Right lobe of liver (tissue), 6 donors: ENCODE measurements at regions not wholly inside any gene's neighbourhood (a gene's known extent, or its start where the extent isn't known, plus 50 kb on each side); places are given as distances from the start of the nearest gene placed in this dataset.

Experiments used
- ATAC-seq, 4 donors: fragments of 200-7000 bp; cut with Tn5 transposase; one replicate each; pipeline ENCODE4 v1.9.1; 2020; ENCODE audit warnings: mild to moderate bottlenecking in 4 of 4, moderate library complexity in 4 of 4
- DNase-seq, 3 donors: peaks; one replicate each; pipeline ENCODE4 v3.0.0-alpha.2; 2020
- H3K27ac ChIP-seq, 3 donors: fragments of 200-600 bp; one replicate each; pipeline ENCODE4 v1.8.0; 2022
- H3K27me3 ChIP-seq, 2 donors: fragments of 200-600 bp; one replicate each; pipeline ENCODE4 v1.8.0; 2022
- H3K36me3 ChIP-seq, 4 donors: fragments of 200-600 bp; sonication (generic) in 1 of 4; one replicate each; pipeline versions ENCODE4 v1.5.1 to v1.8.0; 2017 to 2022; ENCODE audit warnings: control low read depth in 1 of 4
- H3K4me1 ChIP-seq, 4 donors: fragments of 200-600 bp; sonication (generic) in 1 of 4; one replicate each; pipeline versions ENCODE4 v1.5.1 to v1.8.0; 2017 to 2022; ENCODE audit warnings: control low read depth in 1 of 4
- H3K4me3 ChIP-seq, 3 donors: fragments of 200-600 bp; one replicate each; pipeline ENCODE4 v1.8.0; 2022
- H3K9me3 ChIP-seq, 4 donors: fragments of 200-600 bp; sonication (generic) in 1 of 4; one replicate each; pipeline versions ENCODE4 v1.5.1 to v1.8.0; 2017 to 2022; ENCODE audit warnings: control low read depth in 1 of 4
- POLR2A ChIP-seq: fragments of 450-650 bp; IDR thresholded peaks from one replicate; pipeline ENCODE4 v1.6.1; 2017; ENCODE audit warnings: antibody characterized with exemption, mild to moderate bottlenecking
- WGBS: methylation state at CpG from one replicate; pipeline ENCODE4 v1.1.6; 2018; ENCODE audit warnings: low coverage, low lambda C conversion rate; ENCODE audit not compliant: insufficient coverage; ENCODE audit errors: missing lambda C conversion rate; 5-methylcytosine and 5-hydroxymethylcytosine counted together
- intact Hi-C, 2 donors: fragments of 100-400 bp; cut with DNase I; formaldehyde crosslinking; loops; one replicate each; pipeline versions ENCODE4 v1.11.2 to v1.14.1; 2022
- TF ChIP-seq, protein P1 (sequence below), 4 donors: fragments of 200-600 bp in 3 of 4; fragments of 450-650 bp in 1 of 4; IDR thresholded peaks; one replicate each; pipeline versions ENCODE4 v1.5.1 to v1.8.0; 2016 to 2022; ENCODE audit warnings: antibody characterized with exemption in 4 of 4, mild to moderate bottlenecking in 2 of 4
- donor health status: DM: no; HTN: yes; CAD: no.
- donor health status: DM: no; HTN: no; CAD: no.
- donor health status: DM: no; HTN: no; CAD: no.
- donor health status: DM: no; HTN: yes; CAD: no.
- donor health status: DM: no; HTN: yes; CAD: no.

DNA sequence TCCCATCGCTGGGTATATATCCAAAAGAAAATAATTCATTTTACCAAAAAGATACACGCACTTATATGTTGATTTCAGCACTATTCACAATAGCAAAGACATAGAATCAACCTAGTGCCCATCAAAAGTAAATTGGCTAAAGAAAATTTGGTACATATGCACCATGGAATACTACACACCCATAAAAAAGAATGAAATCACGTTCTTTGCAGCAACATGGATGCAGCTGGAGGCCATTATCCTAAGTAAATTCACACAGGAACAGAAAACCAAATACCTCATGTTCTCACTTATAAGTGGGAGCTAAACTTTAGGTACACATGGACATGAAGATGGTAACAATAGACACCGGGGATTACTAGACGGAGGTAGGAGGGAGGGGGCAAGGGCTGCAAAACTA is 50.0 kb upstream of the ZNF644 start:
- Histone ChIP-seq H3K4me1 (no peaks in the 10 kb centered on the region), H3K9me3 (no peaks in the 10 kb centered on the region), H3K4me3 (no peak overlapping the region), H3K27ac (no peak overlapping the region), H3K27me3 (no peaks in the 10 kb centered on the region), H3K36me3 (no peaks in the 10 kb centered on the region)
- WGBS = 96% methylated on average over 3 of the region's 5 CpGs
- intact Hi-C loops = no loop called here
- TF ChIP-seq, protein P1, sequence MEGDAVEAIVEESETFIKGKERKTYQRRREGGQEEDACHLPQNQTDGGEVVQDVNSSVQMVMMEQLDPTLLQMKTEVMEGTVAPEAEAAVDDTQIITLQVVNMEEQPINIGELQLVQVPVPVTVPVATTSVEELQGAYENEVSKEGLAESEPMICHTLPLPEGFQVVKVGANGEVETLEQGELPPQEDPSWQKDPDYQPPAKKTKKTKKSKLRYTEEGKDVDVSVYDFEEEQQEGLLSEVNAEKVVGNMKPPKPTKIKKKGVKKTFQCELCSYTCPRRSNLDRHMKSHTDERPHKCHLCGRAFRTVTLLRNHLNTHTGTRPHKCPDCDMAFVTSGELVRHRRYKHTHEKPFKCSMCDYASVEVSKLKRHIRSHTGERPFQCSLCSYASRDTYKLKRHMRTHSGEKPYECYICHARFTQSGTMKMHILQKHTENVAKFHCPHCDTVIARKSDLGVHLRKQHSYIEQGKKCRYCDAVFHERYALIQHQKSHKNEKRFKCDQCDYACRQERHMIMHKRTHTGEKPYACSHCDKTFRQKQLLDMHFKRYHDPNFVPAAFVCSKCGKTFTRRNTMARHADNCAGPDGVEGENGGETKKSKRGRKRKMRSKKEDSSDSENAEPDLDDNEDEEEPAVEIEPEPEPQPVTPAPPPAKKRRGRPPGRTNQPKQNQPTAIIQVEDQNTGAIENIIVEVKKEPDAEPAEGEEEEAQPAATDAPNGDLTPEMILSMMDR (IDR thresholded peaks at IDR 0.05) = no peak
- TF ChIP-seq POLR2A = no peak
- DNase-seq (no peak), ATAC-seq (no peak)
